ENCODE measurements at regions not wholly inside any gene's neighbourhood (a gene's known extent, or its start where the extent isn't known, plus 50 kb on each side); places are given as distances from the start of the nearest gene placed in this dataset.
"Not testable (repeated sequence)": the region's sequence is repeated elsewhere in the genome, so short reads cannot be mapped to it uniquely, and the experiment has no call there.

GRCh38 chr2:166766769-166767322, 121.4 kb upstream of the XIRP2 start:
- not testable (repeated sequence) for TF ChIP-seq CTCF (IDR thresholded peaks at IDR 0.05; ENCODE audit: poor library complexity); EZH2phosphoT487 (IDR thresholded peaks at IDR 0.05; ENCODE audit: low read depth, severe bottlenecking, unreplicated experiment)
